Stomach (tissue), 4 donors: ENCODE measurements at regions not wholly inside any gene's neighbourhood (a gene's known extent, or its start where the extent isn't known, plus 50 kb on each side); places are given as distances from the start of the nearest gene placed in this dataset.

Experiments used
- EP300 ChIP-seq: sonication (generic); formaldehyde crosslinking; IDR thresholded peaks from one replicate; pipeline ENCODE4 v1.6.1; 2017; ENCODE audit warnings: antibody characterized with exemption
- POLR2A ChIP-seq, 4 donors: fragments of 450-650 bp; IDR thresholded peaks; one replicate each; pipeline ENCODE4 v1.6.1; 2016; ENCODE audit warnings: antibody characterized with exemption in 4 of 4, control low read depth in 2 of 4, mild to moderate bottlenecking in 1 of 4, moderate library complexity in 1 of 4
- POLR2AphosphoS5 ChIP-seq, 3 donors: sonication (generic); formaldehyde crosslinking; IDR thresholded peaks; one replicate each; pipeline ENCODE4 v1.6.1; 2016; ENCODE audit warnings: antibody characterized with exemption in 3 of 3
- TF ChIP-seq, protein P1 (sequence below), 7 experiments: fragments of 450-650 bp in 4 of 7; fragments of 200-600 bp in 3 of 7; sonication (generic) in 3 of 7; IDR thresholded peaks; one replicate each; pipeline ENCODE4 v1.5.1; 2016 to 2019; ENCODE audit warnings: antibody characterized with exemption in 7 of 7, control low read depth in 2 of 7, mild to moderate bottlenecking in 1 of 7

DNA sequence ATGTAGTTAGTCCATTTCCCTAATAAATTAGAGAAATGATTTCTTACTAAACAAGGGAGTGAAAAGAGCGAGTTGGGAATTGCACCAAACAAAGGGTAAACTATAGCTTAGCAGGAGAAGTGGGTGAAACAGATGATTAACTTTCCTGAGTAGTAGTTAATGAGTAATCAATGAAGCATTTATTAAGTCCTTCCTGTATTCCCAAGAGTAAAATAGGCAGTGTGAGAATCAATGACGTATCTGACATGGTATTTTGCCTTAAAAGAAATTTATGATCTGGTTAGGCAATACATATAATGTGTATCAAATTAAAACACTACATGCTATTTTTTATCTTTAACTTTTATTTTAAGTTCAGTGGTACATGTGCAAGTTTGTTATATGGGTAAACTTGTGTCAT is 142.8 kb downstream of the KLF5 start:
- TF ChIP-seq, protein P1, sequence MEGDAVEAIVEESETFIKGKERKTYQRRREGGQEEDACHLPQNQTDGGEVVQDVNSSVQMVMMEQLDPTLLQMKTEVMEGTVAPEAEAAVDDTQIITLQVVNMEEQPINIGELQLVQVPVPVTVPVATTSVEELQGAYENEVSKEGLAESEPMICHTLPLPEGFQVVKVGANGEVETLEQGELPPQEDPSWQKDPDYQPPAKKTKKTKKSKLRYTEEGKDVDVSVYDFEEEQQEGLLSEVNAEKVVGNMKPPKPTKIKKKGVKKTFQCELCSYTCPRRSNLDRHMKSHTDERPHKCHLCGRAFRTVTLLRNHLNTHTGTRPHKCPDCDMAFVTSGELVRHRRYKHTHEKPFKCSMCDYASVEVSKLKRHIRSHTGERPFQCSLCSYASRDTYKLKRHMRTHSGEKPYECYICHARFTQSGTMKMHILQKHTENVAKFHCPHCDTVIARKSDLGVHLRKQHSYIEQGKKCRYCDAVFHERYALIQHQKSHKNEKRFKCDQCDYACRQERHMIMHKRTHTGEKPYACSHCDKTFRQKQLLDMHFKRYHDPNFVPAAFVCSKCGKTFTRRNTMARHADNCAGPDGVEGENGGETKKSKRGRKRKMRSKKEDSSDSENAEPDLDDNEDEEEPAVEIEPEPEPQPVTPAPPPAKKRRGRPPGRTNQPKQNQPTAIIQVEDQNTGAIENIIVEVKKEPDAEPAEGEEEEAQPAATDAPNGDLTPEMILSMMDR (IDR thresholded peaks at IDR 0.05): no peak
- TF ChIP-seq POLR2AphosphoS5 (IDR thresholded peaks at IDR 0.05) (no peak), EP300 (no peak), POLR2A (IDR thresholded peaks at IDR 0.05) (no peak)
